Heart right ventricle (tissue), 16 donors: ENCODE measurements at regions not wholly inside any gene's neighbourhood (a gene's known extent, or its start where the extent isn't known, plus 50 kb on each side); places are given as distances from the start of the nearest gene placed in this dataset.
"Not testable (repeated sequence)": the region's sequence is repeated elsewhere in the genome, so short reads cannot be mapped to it uniquely, and the experiment has no call there.

Source experiments
- ATAC-seq, 8 donors: fragments of 200-7000 bp; cut with Tn5 transposase; one replicate each; pipeline ENCODE4 v1.9.1; 2020; ENCODE audit warnings: mild to moderate bottlenecking in 8 of 8, moderate library complexity in 8 of 8, moderate number of reproducible peaks in 1 of 8
- DNase-seq, 2 donors: peaks; one replicate each; pipeline ENCODE4 v3.0.0-alpha.2; 2020
- H3K27ac ChIP-seq, 10 donors: fragments of 200-600 bp; sonication (generic) in 2 of 10; one replicate each; pipeline versions ENCODE4 v1.5.0 to v1.8.0; 2020 to 2022; ENCODE audit warnings: mild to moderate bottlenecking in 3 of 10
- H3K27me3 ChIP-seq, 7 donors: fragments of 200-600 bp; one replicate each; pipeline ENCODE4 v1.8.0; 2021 to 2022; ENCODE audit warnings: mild to moderate bottlenecking in 2 of 7
- H3K36me3 ChIP-seq, 9 donors: fragments of 200-600 bp; sonication (generic) in 1 of 9; one replicate each; pipeline versions ENCODE4 v1.5.0 to v1.8.0; 2020 to 2022; ENCODE audit warnings: mild to moderate bottlenecking in 2 of 9
- H3K4me1 ChIP-seq, 9 donors: fragments of 200-600 bp; sonication (generic) in 1 of 9; one replicate each; pipeline versions ENCODE4 v1.5.0 to v1.8.0; 2020 to 2022; ENCODE audit warnings: mild to moderate bottlenecking in 4 of 9
- H3K4me3 ChIP-seq, 10 donors: fragments of 200-600 bp; sonication (generic) in 2 of 10; one replicate each; pipeline versions ENCODE4 v1.5.0 to v1.8.0; 2020 to 2022; ENCODE audit warnings: mild to moderate bottlenecking in 7 of 10, moderate library complexity in 2 of 10
- H3K9me3 ChIP-seq, 11 donors: fragments of 200-600 bp in 10 of 11; sonication (generic) in 2 of 11; one replicate each; pipeline versions ENCODE4 v1.5.0 to v1.8.0; 2013 to 2022; ENCODE audit warnings: mild to moderate bottlenecking in 2 of 11, control low read depth in 1 of 11, moderate library complexity in 1 of 11
- WGBS, 2 donors: extraction: QIAGEN DNeasy Blood & Tissue Kit; methylation state at CpG; one replicate each; pipeline ENCODE4 v1.1.7; 2013; ENCODE audit warnings: inconsistent platforms in 1 of 2; 5-methylcytosine and 5-hydroxymethylcytosine counted together
- intact Hi-C, 10 donors: fragments of 100-400 bp; cut with DNase I; formaldehyde crosslinking; loops; one replicate each; pipeline versions ENCODE4 v1.11.1 to v1.14.2; 2022
- TF ChIP-seq, protein P1 (sequence below), 9 donors: fragments of 200-600 bp; sonication (generic) in 2 of 9; IDR thresholded peaks; one replicate each; pipeline versions ENCODE4 v1.5.0 to v1.8.0; 2021 to 2022; ENCODE audit warnings: antibody characterized with exemption in 9 of 9, mild to moderate bottlenecking in 5 of 9, moderate library complexity in 1 of 9
- donor health status: Arrhythmogenic right ventricular cardiomyopathy.
- donor health status: ischemic (EF 13 %, LVEDD 7.1; RV severe dilation, severe dysfunction).
- donor health status: healthy with polysubstance abuse.
- donor health status: DM: no; HTN: yes; CAD: no.
- donor health status: DM: no; HTN: no; CAD: no.
- donor health status: ischemic (EF 25% LVEDD 6.9; RV normal size, moderate dysfunction).
- donor health status: ischemic (EF 25% LVEDD 5.7; RV mildly dilated, moderate dysfunction).
- donor health status: healthy.
- donor health status: DM: yes; HTN: yes; CAD: no.
- donor health status: Ischemic cardiomyopathy.
- donor health status: ischemic (EF 35%, LVEDD 5.7; RV mildly dilated, moderate dysfunction).
- donor health status: nonischemic (EF 11% LVEDD 7.7; RV severe dilation, severe dysfunction).
- donor health status: DM: yes; HTN: yes; CAD: no.
- donor health status: PGD.
- donor health status: ischemic (EF 29% LVEDD 5.4; RV normal size, mild dysfunction).
- donor health status: nonischemic (EF 23%, LVEDD 6.1; RV moderate dilation, normal function).

DNA sequence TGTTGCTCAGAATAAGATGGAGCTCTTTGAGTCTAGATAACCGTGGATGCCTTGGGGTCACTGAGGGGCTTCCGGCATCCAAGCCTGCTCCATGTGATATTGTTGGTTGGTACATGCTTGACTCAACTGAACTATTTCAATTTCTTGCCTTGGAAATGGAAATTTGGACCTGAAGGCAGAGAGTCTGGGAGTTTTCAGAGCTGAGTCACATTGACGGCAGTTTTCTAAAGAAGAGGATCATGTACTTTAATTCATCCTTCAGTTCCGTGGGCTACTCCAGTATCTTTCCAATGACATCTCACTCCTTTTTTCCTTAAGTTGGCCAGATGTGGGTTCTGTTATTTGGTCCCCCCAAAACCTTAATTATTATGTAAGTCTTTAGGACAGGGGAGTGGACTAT, 100.5 kb downstream of the MFAP3L start:
- intact Hi-C loops = no loop called here
- DNase-seq (no peak), ATAC-seq (no peak)
- H3K27ac ChIP-seq = no peak overlapping the region
- no peaks in the 10 kb centered on the region for H3K4me1 ChIP-seq
- peaks cover 0 to 22% (median 5%) of the 10 kb centered on the region in 7 donors for H3K27me3 ChIP-seq
- TF ChIP-seq, protein P1, sequence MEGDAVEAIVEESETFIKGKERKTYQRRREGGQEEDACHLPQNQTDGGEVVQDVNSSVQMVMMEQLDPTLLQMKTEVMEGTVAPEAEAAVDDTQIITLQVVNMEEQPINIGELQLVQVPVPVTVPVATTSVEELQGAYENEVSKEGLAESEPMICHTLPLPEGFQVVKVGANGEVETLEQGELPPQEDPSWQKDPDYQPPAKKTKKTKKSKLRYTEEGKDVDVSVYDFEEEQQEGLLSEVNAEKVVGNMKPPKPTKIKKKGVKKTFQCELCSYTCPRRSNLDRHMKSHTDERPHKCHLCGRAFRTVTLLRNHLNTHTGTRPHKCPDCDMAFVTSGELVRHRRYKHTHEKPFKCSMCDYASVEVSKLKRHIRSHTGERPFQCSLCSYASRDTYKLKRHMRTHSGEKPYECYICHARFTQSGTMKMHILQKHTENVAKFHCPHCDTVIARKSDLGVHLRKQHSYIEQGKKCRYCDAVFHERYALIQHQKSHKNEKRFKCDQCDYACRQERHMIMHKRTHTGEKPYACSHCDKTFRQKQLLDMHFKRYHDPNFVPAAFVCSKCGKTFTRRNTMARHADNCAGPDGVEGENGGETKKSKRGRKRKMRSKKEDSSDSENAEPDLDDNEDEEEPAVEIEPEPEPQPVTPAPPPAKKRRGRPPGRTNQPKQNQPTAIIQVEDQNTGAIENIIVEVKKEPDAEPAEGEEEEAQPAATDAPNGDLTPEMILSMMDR (IDR thresholded peaks at IDR 0.05) = no peak
- H3K36me3 ChIP-seq = no peaks in the 10 kb centered on the region
- no peak overlapping the region for H3K4me3 ChIP-seq
- peaks cover 0 to 5% (median 0%) of the 10 kb centered on the region in 11 donors for H3K9me3 ChIP-seq
- WGBS, 2 donors = 87 to 89% methylated on average over 4 of the region's 4 CpGs

DNA sequence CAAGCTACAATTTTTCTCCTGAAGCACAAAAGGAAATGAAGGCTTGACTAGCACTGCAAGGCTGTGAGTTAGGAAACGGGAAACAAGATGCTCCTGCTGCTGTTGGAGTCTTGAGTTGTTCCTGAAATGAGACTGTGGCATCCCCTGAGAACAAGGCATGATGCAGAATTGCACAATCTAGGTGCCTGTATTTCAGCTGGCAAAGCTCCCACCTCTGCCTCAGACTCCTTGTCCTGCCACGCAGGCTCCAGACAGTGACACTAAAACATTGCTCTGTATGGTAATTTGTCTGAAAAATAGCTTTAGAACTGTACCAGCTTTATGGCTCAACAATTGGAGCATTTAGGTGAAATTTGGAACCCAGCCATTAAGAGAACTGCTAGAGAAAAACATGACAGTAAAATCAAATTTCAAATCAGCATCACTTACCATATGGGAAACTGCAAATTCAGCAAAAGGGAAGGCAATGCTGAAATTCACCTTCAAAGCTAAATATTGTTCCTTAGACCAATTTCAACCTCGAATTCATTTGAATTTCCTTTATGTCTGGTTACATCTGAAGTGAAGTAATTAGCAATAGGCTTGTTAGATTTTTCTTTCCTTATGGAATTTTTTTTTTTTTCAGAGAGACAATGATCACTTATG, 103.4 kb downstream of the MFAP3L start:
- H3K4me1 ChIP-seq = no peaks in the 10 kb centered on the region
- H3K36me3 ChIP-seq = no peaks in the 10 kb centered on the region
- WGBS, 2 donors = 56 to 59% methylated on average over 3 of the region's 3 CpGs
- H3K4me3 ChIP-seq = no peak overlapping the region
- peaks cover 0 to 19% (median 4%) of the 10 kb centered on the region in 7 donors for H3K27me3 ChIP-seq
- H3K27ac ChIP-seq = no peak overlapping the region
- peaks cover 0 to 2% (median 0%) of the 10 kb centered on the region in 11 donors for H3K9me3 ChIP-seq
- no peak for DNase-seq
- TF ChIP-seq, protein P1 (IDR thresholded peaks at IDR 0.05) = no peak
- no peak for ATAC-seq
- intact Hi-C loops = no loop called here

- Histone ChIP-seq H3K36me3 (no peaks in the 10 kb centered on the region), H3K27ac (no peak overlapping the region), H3K9me3 (peaks cover 0 to 12% (median 0%) of the 10 kb centered on the region in 11 donors), H3K4me3 (no peak overlapping the region), H3K27me3 (peaks cover 0 to 15% (median 4%) of the 10 kb centered on the region in 7 donors), H3K4me1 (no peaks in the 10 kb centered on the region)
- intact Hi-C loops = no loop called here
- DNase-seq (no peak), ATAC-seq (no peak)
- 40 to 47% methylated on average over 1 of the region's 1 CpG for WGBS, 2 donors
- TF ChIP-seq, protein P1 (IDR thresholded peaks at IDR 0.05) = no peak
These were observed 104.5 kb downstream of the MFAP3L start for GRCh38 chr4:169921732-169922131.

- WGBS, 2 donors = 78 to 81% methylated on average over 9 of the region's 9 CpGs
- no peak overlapping the region for H3K4me3 ChIP-seq
- peaks cover 0 to 10% (median 4%) of the 10 kb centered on the region in 7 donors for H3K27me3 ChIP-seq
- H3K27ac ChIP-seq = no peak overlapping the region
- DNase-seq = no peak
- ATAC-seq = no peak
- intact Hi-C loops = no loop called here
- peaks cover 0 to 16% (median 0%) of the 10 kb centered on the region in 11 donors for H3K9me3 ChIP-seq
- H3K4me1 ChIP-seq = no peaks in the 10 kb centered on the region
- no peaks in the 10 kb centered on the region for H3K36me3 ChIP-seq
- TF ChIP-seq, protein P1 (IDR thresholded peaks at IDR 0.05) = no peak
These were observed 105.0 kb downstream of the MFAP3L start for GRCh38 chr4:169921237-169921636.

- H3K4me1 ChIP-seq, intact Hi-C loops, H3K27ac ChIP-seq, ATAC-seq, H3K4me3 ChIP-seq, H3K36me3 ChIP-seq, DNase-seq: not testable (repeated sequence)
- peaks cover 0 to 17% (median 0%) of the 10 kb centered on the region in 11 donors for H3K9me3 ChIP-seq
- peaks cover 0 to 10% (median 0%) of the 10 kb centered on the region in 7 donors for H3K27me3 ChIP-seq
- 64 to 70% methylated on average over 12 of the region's 12 CpGs for WGBS, 2 donors
These were observed 106.7 kb downstream of the MFAP3L start for GRCh38 chr4:169919194-169920124.
